GM20431 (cell line): ENCODE measurements at regions not wholly inside any gene's neighbourhood (a gene's known extent, or its start where the extent isn't known, plus 50 kb on each side); places are given as distances from the start of the nearest gene placed in this dataset.
"Not testable (repeated sequence)": the region's sequence is repeated elsewhere in the genome, so short reads cannot be mapped to it uniquely, and the experiment has no call there.

Experiments
- in situ Hi-C: fragments of 300-500 bp; cut with MseI, MboI; formaldehyde crosslinking; loops from one replicate; pipeline ENCODE4 v1.15.0; 2020; ENCODE audit warnings: low sequenced_read_pairs; ENCODE audit not compliant: unreplicated experiment

DNA sequence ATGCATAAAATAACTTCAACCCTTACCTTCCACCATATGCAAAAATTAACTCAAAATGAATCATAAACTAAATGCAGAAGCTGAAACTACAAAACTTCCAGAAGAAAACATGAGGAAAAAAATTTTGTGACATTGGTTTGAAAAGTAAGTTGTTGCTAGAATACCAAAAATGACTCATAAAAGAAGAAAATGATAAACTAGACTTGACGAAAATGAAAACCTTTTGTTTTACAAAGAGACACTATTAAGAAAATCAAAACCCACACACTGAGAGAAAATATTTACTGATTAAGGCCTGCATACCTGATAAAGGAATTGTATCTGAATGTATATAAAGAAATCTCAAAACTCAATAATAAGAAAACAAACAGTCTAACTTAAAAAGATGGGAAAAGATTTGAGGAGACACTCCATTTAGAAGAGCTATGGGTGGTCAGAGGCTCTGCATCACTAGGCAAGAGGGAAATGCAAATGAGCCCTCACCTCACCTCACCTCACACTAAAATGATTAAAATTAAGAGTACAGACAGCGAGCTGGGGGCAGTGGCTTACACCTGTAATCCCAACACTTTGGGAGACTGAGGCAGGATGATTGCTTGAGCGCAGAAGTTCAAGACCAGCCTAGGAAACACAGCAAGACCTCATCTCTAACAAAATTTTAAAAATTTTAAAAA lies 97.6 kb upstream of the CST7 start:
- in situ Hi-C loops, result no loop called here

DNA sequence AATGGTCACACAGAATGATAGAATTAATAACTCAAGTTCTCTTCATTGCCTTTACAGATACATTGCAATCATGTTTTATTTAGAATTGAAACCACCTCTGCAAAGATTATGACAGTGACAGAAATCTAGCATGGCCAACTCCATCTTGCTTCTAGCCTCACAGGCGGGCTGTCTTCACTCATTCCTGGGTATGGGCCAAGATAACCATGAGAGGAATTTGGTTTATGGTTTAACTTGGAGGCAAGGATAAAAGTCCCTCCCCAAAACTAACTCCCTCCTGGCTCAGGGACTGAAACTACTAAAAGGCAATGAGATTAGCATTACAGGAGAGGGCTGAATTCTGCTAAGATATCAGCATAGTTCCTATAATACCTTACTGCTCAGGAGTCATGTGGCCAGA lies 95.2 kb upstream of the CST7 start:
- in situ Hi-C loops, result no loop called here

DNA sequence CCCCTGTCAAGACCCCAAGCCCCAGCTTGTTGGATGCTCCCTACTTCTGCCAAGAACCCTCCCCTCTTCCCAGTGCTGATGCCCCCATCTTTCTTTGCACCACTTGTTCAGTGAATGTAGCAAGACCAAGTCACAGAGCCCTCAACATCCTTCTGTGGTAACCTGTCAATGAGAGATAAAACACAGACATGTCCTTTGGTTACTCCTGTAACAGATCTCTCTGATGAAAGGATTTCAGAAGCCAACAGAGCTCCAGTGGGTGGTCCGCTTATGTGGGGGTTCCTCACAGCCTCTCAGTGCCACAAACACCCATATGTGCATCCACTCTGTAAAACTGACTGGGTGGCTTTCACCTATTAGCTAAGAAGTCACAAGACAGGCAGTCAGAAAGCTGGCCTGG lies 93.2 kb upstream of the CST7 start:
- in situ Hi-C loops, result no loop called here

DNA sequence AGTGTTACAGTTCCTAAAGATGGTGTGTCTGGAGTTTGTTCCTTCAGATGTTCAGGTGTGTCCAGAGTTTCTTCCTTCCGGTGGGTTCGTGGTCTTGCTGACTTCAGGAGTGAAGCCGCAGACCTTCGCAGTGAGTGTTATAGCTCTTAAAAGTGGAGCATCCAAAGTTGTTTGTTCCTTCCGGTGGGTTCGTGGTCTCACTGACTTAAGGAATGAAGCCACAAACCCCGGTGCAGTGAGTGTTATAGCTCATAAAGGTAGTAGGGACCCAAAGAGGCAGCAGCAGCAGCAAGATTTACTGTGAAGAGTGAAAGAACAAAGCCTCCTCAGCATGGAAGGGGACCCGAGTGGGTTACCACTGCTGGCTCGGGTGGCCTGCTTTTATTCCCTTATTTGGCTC lies 90.6 kb upstream of the CST7 start:
- in situ Hi-C loops, result not testable (repeated sequence)

DNA sequence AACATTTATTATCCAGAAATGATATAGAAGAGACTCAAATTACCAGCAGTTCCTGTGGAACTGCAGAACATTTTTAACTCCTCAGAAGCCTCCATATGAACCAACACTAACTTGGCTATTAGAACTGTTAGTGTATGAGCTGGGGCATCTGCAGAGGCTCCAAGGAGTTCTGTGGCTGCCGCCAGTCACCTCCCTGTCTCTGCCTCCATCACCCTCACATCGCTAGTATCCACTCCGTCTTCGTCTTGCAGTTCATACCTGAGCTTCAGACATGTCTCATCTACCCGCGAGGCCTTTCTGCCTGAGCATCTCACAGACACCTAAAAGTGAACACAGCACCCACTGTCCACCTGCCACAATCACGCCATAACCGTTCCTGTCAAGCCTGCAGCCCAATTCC lies 89.5 kb upstream of the CST7 start:
- in situ Hi-C loops, result no loop called here

DNA sequence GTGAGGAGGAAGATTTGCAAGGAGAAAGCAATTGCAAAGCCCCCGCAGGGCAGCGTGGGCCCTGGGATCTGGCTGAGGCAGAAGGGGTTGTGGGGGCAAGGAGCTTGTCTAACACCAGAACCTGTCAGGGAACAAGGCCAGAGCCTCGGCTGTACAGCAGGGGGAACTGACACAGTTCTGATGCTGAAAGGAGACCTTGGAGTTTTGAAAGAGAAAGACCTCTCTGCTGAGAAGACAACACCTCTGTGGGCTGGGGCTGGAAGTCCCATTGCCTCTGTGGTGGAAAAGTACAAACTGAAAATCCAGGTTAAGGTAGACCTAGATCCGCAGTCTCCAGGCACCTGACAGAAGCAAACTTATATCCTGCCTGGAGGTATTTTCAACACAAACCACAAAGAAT lies 86.9 kb upstream of the CST7 start:
- in situ Hi-C loops, result no loop called here

DNA sequence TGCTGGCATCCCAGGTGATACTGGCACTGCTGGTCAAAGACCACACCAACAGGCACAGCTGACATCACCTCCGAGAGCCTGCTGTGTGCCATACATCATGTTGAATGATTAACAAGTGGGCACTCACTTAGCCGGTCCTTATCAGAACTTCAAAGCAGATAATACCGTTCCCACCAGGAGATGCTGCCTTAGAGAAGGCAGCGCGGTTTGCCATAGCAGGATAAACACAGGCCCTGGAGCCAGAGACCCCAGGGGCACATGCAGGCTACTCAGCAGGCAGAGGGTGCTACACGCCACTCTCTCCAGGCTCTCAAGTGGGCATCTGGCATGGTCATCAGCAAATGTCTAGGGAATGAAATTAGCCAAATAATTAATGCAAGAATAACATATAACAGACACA lies 86.5 kb upstream of the CST7 start:
- in situ Hi-C loops, result no loop called here

DNA sequence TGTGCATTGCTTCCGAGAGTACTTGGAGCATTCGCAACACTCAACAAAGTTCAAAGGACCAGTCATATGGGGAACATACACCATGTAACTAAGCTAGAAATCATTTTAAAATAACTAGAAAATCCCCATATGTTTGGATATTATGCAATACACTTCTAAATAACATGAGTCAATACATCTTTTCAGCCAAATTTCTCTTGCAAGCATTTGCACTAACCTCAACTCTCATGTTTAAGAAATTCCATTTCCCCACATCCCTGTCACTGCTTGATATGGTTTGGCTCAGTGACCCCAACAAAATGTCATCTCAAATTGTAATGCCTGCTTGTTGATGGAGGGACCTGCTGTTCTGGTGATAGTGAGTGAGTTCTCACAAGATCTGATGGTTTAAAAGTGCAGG lies 85.7 kb upstream of the CST7 start:
- in situ Hi-C loops, result no loop called here

DNA sequence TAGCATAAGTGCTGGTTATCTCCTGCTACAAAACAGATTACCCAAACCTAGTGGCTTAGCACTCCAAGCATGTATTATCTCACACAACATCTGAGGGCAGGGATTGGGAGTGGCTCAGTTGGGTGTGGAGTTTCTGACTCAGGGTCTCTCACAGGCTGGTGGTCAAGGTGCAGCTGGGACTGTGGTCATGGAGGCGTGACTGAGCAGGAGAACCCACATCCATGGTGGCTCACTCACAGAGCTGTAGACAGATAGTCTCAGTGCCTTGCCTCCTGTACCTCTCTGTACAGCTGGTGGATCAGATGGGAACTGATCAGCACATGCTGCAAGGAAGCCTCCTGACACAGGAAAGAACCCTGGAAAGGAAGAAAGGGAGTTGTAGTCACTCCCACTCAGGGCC lies 83.1 kb upstream of the CST7 start:
- in situ Hi-C loops, result no loop called here

DNA sequence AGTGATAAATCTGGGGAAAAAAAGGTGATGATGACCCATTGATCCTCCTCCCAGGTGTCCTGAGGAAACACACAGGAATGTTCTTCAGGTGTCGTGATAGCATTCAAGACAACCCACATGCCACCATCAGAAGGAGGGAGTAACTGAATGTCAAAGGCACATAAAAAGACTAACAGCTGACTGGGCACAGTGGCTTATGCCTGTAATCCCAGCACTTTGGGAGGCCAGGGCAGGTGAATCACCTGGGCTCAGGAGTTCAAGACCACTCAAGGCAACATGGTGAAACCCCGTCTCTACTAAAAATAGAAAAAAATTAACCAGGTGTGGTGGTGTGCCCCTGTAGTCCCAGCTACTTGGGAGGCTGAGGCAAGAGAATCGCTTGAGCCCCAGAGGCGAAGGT lies 82.3 kb upstream of the CST7 start:
- in situ Hi-C loops, result no loop called here

DNA sequence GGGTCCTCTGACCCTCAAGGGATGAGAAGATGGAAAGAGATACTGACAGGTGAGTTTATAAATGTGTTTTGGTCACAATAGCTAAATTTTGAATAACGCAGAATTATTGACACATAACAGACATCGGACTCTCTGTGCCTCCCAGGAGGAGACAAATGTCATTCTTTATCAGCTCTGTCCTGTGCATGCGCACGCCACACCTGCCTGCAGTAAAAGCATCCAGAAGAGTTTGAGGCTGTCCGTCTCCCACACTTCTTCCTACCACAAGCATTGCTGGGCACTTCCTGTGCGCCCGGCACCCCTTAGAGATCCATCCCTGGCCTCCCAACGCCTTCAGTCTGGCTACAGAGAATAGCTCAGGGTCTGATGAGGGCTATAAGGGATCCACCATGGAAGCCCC lies 81.5 kb upstream of the CST7 start:
- in situ Hi-C loops, result no loop called here

DNA sequence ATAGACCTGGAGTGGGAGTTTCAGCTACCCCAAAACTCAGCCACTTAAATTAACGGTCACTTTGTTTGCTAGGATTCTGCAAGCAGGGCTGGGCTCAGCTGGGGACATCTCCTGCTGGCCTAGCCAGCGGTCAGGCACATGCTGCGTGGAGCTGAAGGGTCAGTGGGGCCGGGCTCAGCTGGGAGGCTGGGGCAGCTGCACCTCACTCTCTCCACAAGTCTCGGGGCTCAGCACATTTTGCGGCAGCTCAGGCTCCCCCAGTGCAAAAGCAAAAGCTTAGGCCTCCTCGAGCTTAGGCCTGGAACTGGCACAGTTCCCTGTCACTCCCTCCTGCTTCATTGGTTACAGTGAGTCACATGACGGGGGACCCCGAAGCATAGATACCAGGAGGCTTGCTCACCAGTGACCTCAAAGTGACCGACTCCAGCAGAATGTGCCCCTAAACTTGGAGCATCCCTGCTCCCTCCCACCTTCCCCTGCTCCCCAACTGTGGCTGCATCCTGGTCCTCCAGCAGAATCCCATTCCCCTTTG lies 80.6 kb upstream of the CST7 start:
- in situ Hi-C loops, result no loop called here

DNA sequence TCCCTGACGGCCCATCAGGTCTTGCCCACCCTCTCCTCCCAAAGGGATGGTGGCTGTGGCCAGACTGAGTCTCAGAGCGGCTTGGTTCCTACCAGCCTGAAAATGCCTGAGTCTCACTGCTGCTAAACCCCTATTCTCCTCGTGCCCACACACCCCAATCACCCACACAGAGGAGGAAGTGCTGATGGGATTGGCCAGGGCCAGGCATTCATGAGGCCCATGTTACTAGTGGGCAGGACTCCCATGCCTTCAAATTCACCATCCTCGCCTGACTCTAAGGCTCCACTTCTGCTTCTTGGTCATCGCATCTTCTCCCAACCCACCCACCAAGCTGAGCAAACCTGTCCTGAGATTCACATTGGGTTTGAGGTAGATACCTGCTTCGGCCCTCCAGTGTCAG lies 80.1 kb upstream of the CST7 start:
- in situ Hi-C loops, result no loop called here

DNA sequence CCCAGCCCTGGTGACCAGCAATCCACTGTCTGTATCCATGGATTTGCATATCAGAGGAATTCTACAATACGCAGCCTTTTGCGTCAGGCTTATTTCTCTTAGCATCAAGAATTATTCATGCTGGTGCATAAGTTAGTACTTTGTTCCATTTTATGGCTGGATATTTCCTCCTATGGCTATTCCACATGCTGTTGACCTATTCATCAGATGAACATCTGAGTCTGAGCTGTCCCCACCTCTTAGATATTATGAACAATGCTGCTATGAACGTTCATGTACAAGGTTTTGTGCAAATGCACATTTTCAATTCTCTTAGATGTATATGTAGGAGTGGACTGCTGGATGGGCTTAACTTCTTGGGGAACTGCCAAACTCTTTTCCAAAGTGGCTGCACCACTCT lies 79.0 kb upstream of the CST7 start:
- in situ Hi-C loops, result no loop called here

DNA sequence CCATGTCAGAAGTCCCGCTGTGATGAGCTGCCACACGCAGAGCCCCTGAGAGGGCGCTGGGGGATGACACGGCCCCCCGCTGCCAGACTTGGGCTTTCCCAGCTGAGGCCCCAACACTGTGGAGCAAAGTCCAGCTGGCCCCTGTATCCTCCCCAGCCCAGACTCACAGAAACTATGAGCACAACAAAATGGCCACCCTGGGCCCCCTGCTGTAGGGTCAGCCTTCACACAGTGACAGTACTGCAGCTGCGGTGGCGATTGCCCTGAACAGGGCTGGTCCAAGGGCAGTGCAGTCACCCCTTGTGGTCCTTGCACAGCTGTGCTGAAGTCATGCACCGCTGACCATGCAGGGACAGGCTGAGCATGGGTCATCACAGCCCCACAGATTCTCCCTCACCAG lies 78.2 kb upstream of the CST7 start:
- in situ Hi-C loops, result no loop called here

DNA sequence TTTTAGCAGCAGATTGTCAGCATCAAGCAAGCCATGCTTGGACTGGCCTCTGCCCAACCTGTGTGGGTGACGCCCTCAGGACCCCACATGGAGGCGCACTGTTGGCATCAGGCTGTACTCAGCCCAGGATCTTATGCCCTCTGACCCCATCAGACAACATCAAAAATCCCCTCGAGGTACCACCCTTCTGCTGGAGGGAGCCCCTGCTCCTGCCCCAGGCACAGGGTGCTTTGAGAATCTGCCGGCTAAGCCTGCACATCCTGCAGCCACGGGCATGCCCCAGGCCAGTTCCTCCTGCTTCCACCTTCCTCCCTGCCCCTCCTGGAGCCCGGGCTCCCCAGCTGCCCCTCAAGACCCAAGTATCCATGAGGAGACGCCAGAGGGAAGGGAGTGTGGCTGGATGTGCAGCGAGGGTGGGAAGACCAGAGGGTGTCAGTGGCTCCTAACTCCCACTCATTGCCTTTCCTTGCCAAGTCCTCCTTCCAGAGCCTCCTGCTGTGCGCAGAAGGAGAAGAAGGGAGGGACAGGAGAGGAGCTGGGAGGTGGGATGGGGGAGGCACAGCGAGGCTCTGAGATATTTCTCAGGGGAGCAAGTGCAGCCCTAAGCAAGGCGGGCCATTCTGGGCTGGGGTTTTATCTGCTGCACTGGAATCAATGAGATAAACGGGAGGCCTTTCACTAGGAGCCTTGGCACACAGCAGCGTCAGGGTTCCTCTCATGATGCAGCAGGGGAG lies 77.4 kb upstream of the CST7 start:
- in situ Hi-C loops, result no loop called here

DNA sequence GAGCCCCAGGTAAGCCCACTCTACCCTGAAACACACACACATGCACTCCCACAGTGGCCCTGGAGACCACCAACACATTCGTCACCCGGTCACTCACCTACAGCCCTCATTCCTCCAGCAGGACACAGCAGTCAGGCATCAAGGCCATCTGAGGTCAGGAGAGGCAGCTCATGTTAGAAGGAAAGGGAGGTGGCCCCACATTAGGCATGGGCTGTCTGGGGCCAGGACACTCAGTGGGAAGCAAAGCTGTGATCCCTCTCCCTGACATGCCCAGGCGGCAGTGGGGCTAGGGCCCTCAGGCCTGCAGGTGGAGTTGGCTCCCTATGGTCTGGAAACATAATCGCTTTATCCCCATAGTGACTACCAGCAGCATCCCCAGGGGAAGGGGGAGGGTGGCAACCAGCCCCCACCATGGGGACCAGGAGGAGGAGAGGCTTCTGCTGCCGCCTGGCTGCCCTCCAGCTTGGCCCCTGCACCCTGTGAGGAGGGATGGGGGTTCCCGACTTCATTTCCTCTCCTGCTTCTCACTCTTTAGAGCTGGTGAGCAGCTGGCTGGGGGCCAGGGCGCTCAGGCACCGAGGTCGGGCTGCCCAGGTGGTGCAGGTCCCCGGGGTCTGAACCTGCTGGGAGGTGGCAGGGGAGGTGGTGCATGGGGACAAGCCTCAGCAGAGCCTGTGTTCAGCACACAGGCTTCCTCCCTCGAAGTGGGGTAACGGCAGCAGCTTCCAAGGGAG lies 76.6 kb upstream of the CST7 start:
- in situ Hi-C loops, result no loop called here

DNA sequence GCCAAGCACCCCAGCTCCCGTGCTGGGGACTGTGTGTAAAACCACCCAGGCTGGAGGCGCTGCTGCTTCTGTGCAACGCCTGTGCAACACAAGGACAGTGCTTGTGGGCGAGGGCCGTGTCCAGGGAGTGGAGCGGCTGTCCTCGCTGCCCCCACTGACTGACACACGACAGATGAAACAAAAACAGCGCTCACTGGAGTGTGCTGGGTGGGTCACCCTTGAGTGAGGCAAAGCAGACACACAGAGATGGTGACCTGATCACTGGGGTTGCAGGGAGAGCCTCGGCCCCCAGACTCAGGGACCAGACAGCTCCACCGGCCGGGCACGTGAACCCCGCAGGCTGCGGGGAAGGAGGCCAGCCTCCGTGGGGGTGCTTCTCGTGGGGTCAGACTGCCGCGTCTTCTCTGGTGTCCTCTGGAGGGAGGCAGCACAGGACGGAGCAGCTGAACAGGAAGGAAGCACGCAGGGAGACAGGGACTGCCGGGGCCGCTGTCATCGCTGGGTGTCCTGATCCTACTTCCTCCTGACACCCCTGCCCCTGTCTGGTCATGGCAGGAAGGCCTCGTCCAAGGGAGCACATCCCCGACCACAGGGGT lies 75.9 kb upstream of the CST7 start:
- in situ Hi-C loops, result no loop called here

DNA sequence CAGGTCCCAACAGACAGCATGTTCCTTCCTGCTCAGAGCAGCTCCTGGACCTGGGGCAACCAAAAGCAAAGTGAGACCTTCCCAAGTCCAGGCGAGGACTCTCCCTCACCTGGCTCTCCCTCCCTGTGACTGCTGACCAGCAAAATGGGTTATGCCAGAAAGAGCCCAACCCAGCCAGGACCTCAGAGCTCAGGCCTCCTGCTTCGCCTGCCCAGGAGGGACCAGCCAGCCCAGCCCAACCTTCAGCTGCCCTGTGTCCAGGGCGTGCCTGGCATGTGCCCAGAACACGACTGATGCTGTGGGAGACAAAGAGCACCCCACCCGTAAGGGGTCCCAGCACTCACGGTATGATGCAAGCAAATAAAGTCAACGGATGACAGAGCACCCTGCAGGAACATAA lies 74.0 kb upstream of the CST7 start:
- in situ Hi-C loops, result no loop called here

DNA sequence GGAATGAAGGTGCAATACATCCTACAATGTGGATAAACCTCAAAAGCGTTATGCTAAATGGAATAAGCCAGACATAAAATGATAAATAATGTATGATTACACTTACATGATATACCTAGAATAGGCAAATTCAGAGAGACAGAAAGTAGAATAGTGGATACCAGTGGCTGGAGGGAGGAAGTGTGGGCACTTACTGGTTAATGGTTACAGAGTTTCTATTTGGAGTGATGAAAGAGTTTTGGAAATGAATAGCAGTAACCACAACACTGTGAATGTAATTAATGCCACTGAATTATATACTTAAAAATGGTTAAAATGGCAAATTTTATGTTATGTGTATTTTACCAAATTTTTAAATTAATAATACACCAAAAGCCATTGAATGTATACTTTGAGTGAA lies 71.4 kb upstream of the CST7 start:
- in situ Hi-C loops, result no loop called here

DNA sequence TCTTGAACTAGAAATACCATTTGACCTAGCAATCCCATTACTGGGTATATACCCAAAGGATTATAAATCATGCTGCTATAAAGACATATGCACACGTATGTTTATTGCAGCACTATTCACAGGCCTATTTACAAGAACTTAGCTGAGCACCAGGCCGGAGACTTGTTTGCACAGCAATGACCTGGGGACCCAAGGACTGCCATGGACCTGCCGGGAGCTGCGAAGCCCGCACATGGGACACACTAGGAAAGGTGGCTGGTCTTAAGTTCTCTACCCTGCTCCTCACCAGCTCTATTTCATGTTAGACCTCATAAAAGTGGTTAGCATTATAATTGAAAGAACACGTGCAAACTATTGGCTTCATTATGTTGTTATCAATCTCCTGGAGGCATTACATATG lies 70.4 kb upstream of the CST7 start:
- in situ Hi-C loops, result no loop called here
